DMS114 treated with DMSO at 0.1 percent for 48 hours (cell line): ENCODE measurements at regions not wholly inside any gene's neighbourhood (a gene's known extent, or its start where the extent isn't known, plus 50 kb on each side); places are given as distances from the start of the nearest gene placed in this dataset.
"Not testable (repeated sequence)": the region's sequence is repeated elsewhere in the genome, so short reads cannot be mapped to it uniquely, and the experiment has no call there.

Source experiments
- DNase-seq: peaks from one replicate; lab custom pipeline; 2025; ENCODE audit not compliant: unreplicated experiment; lab: John Stamatoyannopoulos, UW

DNA sequence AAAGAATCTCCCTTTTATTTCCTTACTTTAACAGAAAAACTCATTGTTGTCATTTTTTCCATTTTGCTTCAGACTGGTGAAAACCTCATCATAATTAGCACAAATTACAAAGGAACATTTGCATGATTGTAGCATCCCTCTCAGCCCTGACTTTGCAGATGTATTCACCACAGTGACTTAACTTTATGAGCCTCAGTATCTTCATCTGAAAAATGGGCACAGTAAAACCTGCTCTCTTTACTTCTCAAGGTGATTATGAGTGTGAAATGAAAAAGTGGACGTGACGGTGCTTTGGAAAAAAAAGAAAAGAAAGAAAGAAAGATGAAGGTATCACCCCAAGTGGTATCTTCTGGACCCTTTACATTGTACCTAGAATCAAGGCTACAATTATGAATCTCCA lies 193.4 kb upstream of the TOX3 start:
- no peak for DNase-seq

DNA sequence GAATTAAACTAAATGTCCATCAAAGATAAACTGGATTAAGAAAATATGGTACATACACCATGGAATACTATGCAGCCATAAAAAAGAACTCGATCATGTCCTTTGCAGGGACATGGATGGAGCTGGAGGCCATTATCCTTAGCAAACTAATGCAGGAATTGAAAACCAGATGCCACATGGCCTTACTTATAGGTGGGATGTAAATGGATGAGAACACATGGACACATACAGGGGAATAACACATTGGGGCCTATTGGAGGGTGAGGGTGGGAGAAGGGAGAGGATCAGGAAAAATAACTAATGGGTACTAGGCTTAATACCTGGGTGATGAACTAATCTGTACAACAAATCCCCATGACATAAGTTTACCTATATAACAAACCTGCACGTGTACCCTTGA lies 192.0 kb upstream of the TOX3 start:
- not testable (repeated sequence) for DNase-seq

DNA sequence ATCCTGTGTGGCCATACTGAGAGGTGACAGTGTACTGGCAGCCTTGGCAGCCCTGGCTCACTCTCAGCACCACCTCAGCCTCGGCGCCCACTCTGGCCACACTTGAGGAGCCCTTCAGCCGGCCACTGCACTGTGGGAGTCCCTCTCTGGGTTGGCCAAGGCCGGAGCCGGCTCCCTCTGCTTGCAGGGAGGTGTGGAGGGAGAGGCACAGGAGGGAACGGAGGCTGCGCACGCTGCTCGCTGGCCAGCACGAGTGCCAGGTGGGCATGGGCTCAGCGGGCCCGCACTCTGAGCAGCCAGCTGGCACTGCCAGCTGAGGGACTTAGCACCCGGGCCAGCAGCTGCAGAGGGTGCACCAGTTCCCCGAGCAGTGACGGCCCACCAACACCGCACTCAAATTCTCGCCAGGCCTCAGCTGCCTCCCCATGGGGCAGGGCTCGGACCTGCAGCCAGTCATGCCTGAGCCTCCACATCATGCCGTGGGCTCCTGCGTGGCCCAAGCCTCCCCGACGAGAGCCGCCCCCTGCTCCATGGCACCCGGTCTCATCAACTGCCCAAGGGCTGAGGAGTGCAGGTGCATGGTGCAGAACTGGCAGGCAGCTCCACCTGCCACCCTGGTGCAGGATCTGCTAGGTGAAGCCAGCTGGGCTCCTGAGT lies 184.4 kb upstream of the TOX3 start:
- DNase-seq = no peak

DNA sequence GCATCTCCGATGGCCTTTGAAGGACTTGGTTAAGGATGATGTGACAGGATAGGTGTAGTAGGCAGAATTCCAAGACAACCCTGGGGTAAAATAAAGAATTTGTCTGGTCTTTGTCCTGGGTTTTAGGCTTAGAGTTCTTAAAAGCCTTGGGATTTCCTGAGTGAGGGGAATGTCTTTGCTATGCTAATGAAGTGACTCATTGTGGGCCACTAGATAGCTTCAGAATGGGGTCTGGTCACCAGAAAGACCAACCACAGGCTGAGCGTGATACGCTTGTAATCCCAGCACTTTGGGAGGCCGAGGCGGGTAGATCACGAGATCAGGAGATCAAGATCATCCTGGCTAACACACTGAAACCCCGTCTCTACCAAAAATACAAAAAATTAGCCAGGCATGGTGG lies 182.8 kb upstream of the TOX3 start:
- DNase-seq = no peak

DNA sequence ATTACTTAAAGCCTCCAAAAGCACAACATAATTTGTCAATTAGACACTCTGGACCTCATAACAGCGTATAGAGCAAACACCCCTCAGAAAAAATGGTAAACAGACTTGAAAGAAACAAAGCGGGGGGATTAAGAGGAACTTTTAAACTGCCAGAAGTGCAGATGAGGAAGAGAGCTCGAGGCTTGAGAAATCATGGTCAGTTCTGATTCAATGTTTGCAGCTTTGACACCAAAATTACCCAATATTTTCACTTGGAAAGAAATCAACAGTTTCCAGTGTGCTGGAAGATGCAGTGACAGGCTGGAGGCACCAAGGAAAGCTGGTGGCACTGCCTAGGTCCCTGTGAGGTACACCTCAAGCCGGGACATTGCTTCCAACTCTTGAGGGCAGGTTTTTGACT lies 180.9 kb upstream of the TOX3 start:
- DNase-seq = no peak

DNA sequence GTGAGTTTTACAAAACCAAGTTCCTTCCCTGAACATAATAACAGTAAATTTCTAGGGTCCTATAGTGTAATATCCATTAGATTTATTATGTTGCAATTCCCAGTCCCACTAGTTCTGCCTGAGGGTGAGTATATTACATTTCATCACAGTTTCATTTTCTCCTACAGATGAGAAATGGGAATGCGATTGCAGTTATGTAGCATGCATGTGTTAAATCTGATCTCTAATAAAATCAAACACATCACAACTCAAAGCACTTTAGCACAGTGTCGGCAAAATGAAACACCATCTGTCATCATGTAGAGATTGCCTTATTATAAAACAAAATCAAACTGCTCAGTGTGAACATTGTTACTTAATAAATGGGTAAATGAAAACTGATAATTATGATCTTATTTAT lies 180.5 kb upstream of the TOX3 start:
- DNase-seq = no peak

DNA sequence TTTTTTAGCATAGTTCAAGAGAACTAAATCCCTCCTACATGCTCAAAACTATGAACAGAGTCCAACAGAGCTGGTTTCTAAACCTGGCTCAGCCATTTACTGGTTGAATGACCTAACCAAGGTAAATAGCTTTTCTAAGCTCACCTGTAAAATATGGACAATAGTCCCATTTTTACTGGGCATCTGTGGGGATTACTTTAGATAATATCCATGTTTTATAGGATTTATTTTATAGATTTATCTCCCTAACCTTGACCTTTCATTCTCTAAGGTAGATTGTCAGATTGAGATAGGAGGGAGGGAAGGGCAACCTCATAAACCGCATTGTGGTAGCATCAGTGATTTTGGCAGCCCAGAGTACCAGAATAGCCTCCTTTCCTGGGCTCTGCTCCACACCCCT lies 178.5 kb upstream of the TOX3 start:
- DNase-seq = no peak

DNA sequence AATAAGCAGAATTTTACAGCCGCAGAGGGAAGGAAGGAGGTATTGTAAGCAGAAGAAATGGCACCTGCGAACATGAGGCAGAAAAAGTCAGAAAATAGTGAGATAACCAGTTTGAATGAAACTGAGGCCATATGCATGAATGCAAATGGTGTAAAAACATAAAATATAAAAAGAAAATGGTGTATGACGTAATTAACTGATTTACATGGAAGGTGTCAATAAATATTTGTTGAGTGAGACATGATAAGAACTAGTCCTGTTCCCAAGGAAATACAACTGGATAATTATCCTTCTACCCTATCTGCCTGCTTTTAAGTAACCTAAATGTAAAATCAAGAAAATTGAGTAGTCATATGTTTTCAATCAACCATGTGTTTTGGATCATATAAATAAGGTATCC lies 178.1 kb upstream of the TOX3 start:
- DNase-seq = no peak

DNA sequence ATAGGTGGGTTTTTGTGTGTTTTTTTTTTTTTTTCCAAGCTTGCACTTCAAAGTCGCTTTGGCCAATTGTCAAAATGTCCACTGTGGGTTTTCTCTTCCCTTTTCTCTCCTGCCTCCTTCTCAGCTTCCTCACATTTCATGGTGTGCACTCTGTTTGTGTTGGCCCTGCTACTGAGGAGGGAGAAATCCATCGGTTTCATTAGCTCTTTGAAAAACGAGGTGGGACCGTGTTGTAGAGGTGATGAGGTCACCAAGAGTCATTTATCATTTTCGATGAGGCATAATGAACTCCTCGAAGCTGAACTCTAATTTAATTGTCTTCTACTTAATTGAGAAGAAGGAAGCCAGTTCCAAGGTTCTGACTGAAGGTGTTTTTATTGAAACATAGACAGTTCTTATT lies 174.4 kb upstream of the TOX3 start:
- DNase-seq = no peak

DNA sequence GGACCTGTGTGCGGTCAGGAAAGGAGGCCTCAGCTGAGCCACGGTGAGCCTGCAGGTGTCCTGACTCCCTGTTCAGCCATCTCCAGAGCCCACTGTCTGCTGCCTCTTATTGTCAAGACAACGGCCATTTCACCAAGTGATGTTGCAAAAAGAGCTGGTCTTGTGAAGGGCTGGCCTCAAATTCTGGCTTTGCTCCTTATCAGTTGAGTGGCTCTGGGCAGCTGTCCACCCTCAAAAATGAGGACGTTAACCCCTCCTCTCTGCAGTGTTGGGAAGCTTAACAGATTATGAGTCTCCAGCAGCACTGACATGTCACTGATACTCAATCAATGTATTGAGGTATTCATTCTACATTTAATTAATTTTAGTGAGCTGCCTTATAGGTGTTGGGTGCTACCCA lies 171.1 kb upstream of the TOX3 start:
- DNase-seq = no peak

DNA sequence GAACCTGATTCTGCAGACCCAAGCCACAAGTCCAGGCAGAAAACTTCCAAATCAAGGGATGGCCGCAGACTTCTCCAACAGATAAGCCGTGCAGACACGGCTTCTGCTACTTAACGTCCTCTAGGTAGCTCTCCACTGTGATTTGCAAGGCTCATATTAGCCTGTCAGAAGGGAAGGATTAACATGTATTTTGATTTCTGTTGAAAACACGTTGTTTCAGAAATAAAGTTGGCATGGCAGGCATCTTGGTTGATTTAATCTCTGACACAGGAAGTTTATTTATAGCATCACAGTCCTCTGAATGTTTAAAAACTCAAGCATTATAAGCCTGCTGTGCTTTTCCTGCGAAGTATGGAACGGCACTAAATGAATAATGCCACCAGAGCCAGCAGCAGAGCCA lies 166.8 kb upstream of the TOX3 start:
- no peak for DNase-seq

DNA sequence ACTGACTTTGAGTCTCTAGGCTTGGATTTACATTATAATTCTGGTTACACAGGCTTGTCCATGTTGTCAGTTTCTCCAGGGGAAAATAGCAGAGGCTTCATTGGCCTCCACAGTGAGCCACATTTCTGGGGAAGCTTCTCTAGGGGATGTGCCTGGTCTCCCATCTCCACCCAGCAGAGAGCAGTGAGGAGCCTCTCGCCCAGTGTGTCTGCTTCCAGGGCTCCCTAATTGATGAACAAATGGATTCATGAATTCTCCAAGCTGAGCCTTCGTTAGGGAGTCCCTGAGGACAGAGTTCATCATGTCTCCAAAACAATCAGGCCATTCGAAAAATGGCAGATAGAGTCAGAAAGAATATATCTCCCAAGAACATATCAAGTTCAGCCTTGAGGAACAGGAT lies 162.4 kb upstream of the TOX3 start:
- no peak for DNase-seq

DNA sequence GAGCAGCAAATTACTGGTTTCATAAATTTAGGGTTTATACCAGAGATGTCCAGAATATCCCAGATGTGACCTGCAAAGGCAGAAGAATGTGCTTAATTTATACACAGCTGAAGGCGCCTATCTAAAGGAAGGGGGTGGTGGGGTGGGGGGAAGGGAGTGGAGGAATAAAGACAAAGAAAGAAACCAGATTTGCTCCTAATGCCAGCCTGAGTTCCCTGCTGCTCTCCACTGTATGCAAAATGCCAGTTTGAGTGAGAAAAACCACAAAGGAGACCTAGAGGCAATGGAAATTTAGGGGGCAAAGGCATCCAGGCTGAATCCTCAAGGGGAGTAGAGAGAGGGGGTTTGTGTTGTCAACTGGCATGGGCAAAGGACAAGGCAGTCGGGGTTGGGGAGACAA lies 161.5 kb upstream of the TOX3 start:
- no peak for DNase-seq

DNA sequence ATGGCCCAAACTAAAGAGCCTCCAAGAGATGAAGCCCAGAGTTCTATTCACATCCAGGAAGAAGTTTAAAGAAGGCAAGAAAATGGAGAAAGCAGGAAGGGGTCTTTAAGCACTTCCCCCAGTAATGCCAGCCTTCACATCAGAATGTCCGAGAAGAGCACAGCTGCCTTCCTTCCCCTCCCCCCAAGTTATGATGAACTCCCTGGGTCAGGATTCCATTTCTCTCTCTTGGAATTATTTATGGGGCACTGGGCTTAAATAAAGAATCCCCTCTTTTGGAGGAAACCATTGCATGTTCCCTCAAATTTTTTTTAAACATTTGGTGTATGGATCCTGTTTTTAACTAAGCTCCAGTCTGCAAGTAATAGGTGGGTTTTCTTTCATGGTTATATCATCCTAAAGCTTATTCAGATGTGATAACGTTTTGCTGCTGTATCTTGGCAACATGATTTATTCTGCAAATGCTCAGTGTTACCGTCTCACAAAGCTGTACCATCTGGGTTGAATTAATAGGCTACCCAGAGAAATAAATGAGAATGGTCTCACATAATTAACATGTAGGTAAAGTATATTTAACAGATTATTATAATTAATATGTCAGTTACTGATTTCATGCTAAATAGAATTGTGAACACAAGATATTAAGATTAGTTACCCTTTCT lies 160.9 kb upstream of the TOX3 start:
- DNase-seq = no peak

DNA sequence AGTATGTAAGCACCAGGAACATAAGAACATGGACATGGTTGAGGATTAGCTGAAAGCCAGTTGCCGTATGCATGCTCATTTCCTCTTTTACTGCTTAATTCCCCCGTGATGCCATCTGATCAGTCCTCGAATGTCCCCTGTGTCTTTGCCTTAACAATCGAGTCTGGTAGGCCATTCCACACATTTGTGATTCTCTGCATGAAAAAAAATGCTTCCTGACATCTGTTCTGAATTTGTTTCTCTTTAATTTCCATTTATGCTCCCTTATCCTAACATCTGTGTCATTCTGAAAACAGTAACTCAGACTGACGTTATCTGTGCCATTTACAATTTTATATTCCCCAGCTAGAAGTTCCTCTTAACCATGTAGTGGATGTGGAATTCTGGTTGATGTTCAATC lies 158.2 kb upstream of the TOX3 start:
- no peak for DNase-seq

DNA sequence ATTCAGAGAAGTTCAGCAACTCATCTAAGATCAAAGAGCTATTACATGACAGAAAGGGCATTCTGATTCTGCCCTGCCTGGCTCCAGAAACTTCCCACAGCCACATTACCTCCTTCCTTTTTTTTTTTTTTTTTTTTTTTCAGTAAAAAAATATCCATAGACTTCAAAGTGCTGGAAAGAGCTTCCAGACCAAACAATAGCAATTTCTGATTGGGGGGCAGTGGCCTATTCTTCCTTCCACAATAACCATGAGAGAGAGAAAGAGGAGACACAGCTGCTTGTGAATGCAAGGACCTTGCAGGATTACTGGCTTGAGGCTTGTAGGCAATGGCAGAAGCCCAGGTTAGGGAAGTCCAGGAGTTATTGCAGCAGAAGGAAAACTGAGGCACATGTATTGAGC lies 151.0 kb upstream of the TOX3 start:
- DNase-seq = no peak

DNA sequence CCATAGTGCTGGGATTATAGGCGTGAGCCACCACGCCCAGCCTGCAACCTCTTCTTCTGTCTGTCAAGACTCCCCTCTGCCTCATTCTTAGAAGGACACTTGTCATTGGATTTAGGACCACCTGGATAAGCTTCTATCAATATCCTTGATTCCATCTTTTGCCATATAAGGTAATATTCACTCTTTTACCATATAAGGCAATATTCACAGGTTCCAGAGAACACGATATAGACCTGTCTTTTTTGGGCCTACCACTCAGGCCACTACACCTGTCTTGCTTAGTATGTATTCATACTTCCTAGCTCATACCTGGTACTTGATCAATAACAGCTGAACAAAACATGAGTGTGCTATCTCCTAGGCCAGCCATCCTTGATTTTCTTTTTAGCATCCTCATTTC lies 149.2 kb upstream of the TOX3 start:
- DNase-seq = no peak

DNA sequence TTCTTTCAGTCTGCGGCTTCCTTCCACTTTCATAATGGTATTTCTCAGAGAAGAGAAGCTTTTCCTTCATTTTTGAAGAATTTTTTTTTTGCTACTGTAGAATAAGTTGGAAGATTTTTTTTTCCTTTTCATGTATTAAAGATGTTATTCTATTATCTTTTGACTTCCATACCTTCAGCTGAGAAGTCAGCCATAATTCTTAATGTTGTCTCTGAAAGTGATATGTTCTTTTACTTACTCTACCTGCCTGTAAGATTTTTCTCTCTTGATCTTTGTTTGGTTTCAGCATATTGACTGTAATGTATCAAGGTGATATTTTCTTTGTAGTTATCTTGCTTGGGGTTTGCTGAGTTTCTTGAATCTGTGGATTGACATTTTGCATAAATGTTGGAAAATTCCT lies 143.5 kb upstream of the TOX3 start:
- DNase-seq = no peak

DNA sequence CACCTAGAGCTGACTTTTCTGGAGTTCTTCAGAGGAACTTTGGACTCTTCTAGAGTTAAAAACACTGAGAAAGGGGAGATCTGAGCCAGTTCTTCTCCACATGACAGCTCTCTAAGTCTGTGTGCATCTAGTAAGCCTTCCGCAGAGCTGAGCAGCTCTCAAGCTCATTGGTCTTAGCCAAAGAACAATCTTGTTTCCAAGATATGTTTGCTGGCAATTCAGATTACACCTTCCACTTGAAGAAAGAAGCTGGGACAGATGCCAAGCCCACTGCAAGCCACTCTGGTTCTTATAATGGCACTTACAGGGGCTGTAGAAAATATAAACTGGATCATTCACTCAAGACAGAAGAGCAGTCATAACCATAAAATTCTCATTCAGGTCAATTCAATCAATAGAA lies 134.1 kb upstream of the TOX3 start:
- DNase-seq = no peak

DNA sequence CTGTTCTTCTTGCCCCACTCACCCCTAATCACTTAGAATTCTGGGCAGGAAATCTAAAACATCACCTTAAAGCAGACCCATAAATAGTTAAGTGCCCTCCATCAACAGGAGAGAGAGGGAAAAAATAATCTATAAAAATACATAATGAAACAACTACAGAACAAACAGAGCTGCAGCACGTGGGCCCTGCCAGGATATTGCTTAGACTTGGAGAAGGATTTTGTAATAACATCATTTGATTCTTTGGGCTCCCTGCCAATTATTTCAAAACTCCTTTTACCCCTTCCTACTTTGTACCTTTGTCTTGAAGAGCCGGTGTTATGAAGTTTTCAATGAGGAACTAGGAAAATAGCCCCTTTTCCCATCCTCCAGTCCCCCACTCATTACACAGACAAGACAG lies 130.6 kb upstream of the TOX3 start:
- no peak for DNase-seq

DNA sequence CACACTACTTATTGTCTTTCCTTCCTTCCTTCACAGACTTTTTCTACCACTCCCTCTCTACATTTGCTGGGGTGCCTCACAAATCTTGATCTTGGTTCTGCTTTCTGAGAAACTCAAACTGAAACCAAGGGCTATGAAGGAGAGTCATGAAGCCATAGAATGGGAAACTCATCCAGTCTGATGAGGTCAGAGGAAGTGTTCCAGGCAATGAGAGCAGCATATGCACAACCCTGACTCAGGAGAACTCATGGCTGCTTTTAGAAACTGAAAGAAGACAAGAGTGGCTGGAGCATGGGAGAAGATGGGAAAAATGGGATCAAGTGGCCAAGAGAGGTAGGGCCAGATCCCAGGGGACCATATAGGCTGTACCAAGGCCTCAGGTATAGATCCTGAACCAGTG lies 130.0 kb upstream of the TOX3 start:
- no peak for DNase-seq

DNA sequence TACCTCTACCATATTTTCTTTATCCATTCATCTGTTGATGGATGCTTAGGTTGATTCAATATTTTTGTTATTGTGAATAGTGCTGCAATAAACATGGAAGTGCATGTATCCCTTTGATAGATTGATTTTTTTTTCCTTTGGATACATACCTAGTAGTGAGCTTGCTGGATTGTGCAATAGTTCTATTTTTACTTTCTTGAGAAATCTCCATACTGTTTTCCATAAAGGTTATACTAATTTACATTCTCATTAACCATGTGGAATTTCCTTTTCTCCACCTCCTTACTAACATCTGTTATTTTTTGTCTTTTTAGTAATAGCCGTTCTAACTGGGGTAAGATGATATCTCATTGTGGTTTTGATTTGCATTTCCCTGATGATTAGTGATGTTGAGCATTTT lies 124.6 kb upstream of the TOX3 start:
- DNase-seq = no peak

DNA sequence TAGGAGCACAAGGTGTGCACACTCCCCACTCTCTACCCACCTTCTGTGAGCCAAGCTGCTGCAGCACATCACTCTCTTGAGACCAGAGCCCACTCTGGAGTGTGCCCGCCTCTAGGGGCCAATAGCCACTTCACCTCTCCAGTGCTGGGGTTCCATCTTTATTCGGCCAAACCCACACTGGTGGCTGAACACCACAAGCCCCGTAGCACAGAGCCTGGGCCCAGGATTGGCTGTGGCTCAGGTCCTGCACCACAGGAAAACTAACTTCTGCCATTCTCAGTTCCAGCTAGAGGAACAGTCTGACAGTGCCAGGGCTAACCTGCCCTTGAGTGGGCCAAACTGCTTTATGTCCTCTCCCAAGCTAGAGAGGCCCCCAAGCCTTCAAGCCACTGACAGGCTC lies 111.0 kb upstream of the TOX3 start:
- no peak for DNase-seq
